SK-N-SH (cell line): ENCODE measurements at regions not wholly inside any gene's neighbourhood (a gene's known extent, or its start where the extent isn't known, plus 50 kb on each side); places are given as distances from the start of the nearest gene placed in this dataset.

ENCODE experiments used
- CTCF ChIA-PET: fragments of 300-600, 350-600 bp; formaldehyde crosslinking; extraction: SDS; loops from one replicate; lab custom pipeline; 2021; lab: Yijun Ruan, JAX
- POLR2A ChIA-PET: fragments of 350-600 bp; sonication (Branson Sonifier 250); formaldehyde crosslinking; extraction: SDS; loops from one replicate; lab custom pipeline; 2020; ENCODE audit warnings: antibody characterized with exemption, inconsistent platforms; lab: Yijun Ruan, JAX
- DNase-seq: peaks from one replicate; pipeline ENCODE4 v3.0.0; 2012
- H2AFZ ChIP-seq: fragments of 200-600 bp; sonication (generic); 2 replicates; pipeline ENCODE4 v1.8.1; 2016; ENCODE audit warnings: antibody characterized with exemption, mild to moderate bottlenecking, low read depth
- H3F3A ChIP-seq: fragments of 200-600 bp; sonication (generic); replicated peaks from 2 replicates; pipeline ENCODE3; 2016; ENCODE audit warnings: antibody characterized with exemption, mild to moderate bottlenecking; ENCODE audit not compliant: insufficient read depth
- H3K27ac ChIP-seq, 2 experiments: fragments of 200-500 bp in 1 of 2; fragments of 200-600 bp in 1 of 2; sonication (Bioruptor generic) in 1 of 2; sonication (generic), shearing (Covaris generic) in 1 of 2; 2 replicates each; pipeline versions ENCODE4 v1.5.1 to v1.6.1; 2014 to 2016; ENCODE audit warnings: low read depth in 2 of 2, inconsistent platforms in 1 of 2, low read length in 1 of 2, mild to moderate bottlenecking in 1 of 2, mixed read lengths in 1 of 2
- H3K27me3 ChIP-seq: fragments of 200-600 bp; sonication (generic), shearing (Covaris generic); 2 replicates; pipeline ENCODE4 v1.6.1; 2016; ENCODE audit warnings: mixed run types; ENCODE audit not compliant: insufficient read depth
- H3K36me3 ChIP-seq, 2 experiments: fragments of 200-500 bp in 1 of 2; fragments of 200-600 bp in 1 of 2; sonication (Bioruptor generic) in 1 of 2; sonication (generic) in 1 of 2; replicated peaks in 1 of 2; 2 replicates each; pipeline versions ENCODE3 to v1.5.1; 2014 to 2016; ENCODE audit warnings: low read length in 1 of 2, mild to moderate bottlenecking in 1 of 2; ENCODE audit not compliant: insufficient read depth in 2 of 2, control insufficient read depth in 1 of 2
- H3K4me1 ChIP-seq, 2 experiments: fragments of 200-500 bp in 1 of 2; fragments of 200-600 bp in 1 of 2; sonication (Bioruptor generic) in 1 of 2; sonication (generic), shearing (Covaris generic) in 1 of 2; 2 replicates each; pipeline versions ENCODE4 v1.5.1 to v1.6.1; 2014 to 2016; ENCODE audit warnings: low read depth in 1 of 2, low read length in 1 of 2, mixed run types in 1 of 2; ENCODE audit not compliant: insufficient read depth in 2 of 2, control insufficient read depth in 1 of 2
- H3K4me2 ChIP-seq: fragments of 200-600 bp; sonication (generic), shearing (Covaris generic); 2 replicates; pipeline ENCODE4 v1.6.1; 2017; ENCODE audit warnings: mixed run types
- H3K4me3 ChIP-seq, 2 experiments: fragments of 200-500 bp in 1 of 2; fragments of 200-600 bp in 1 of 2; sonication (Bioruptor generic) in 1 of 2; sonication (generic), shearing (Covaris generic) in 1 of 2; 2 replicates each; pipeline versions ENCODE4 v1.5.1 to v1.8.1; 2014 to 2016; ENCODE audit warnings: low read depth in 2 of 2, inconsistent platforms in 1 of 2, low read length in 1 of 2, mild to moderate bottlenecking in 1 of 2, mixed read lengths in 1 of 2, moderate library complexity in 1 of 2
- H3K79me2 ChIP-seq: fragments of 200-600 bp; sonication (generic); 2 replicates; pipeline ENCODE4 v1.8.1; 2017; ENCODE audit warnings: mild to moderate bottlenecking; ENCODE audit not compliant: insufficient read depth
- H3K9ac ChIP-seq: fragments of 200-600 bp; sonication (generic); 2 replicates; pipeline ENCODE4 v1.6.1; 2017; ENCODE audit warnings: mixed run types
- H3K9me2 ChIP-seq: fragments of 200-600 bp; sonication (generic); 2 replicates; pipeline ENCODE4 v1.6.1; 2017; ENCODE audit warnings: mixed run types
- H3K9me3 ChIP-seq: fragments of 200-600 bp; sonication (generic); 2 replicates; pipeline ENCODE4 v1.6.1; 2017; ENCODE audit warnings: mixed run types, mild to moderate bottlenecking, moderate library complexity
- H4K20me1 ChIP-seq: fragments of 200-600 bp; sonication (generic); 2 replicates; pipeline ENCODE4 v1.6.1; 2017; ENCODE audit warnings: mild to moderate bottlenecking, mixed run types; ENCODE audit not compliant: insufficient read depth
- CTCF ChIP-seq: fragments of 200-600 bp; sonication (generic); IDR thresholded peaks from 2 replicates; pipeline ENCODE4 v1.6.1; 2017; ENCODE audit warnings: antibody characterized with exemption, mild to moderate bottlenecking, moderate library complexity
- ELF1 ChIP-seq: IDR thresholded peaks from 2 replicates; pipeline ENCODE4 v1.4.0; 2012
- EP300 ChIP-seq, 2 experiments: IDR thresholded peaks; 2 replicates each; pipeline versions ENCODE4 v1.4.0 to v1.6.1; 2012; ENCODE audit warnings: borderline replicate concordance in 1 of 2, low read depth in 1 of 2, low read length in 1 of 2
- EZH2phosphoT487 ChIP-seq: fragments of 200-600 bp; sonication (generic); IDR thresholded peaks from 2 replicates; pipeline ENCODE4 v1.6.1; 2017; ENCODE audit warnings: low read depth, mixed run types, mild to moderate bottlenecking, antibody characterized with exemption, moderate library complexity, borderline replicate concordance
- FOSL2 ChIP-seq: IDR thresholded peaks from 2 replicates; pipeline ENCODE4 v1.4.0; 2012; ENCODE audit warnings: low read depth, mild to moderate bottlenecking, moderate library complexity, borderline replicate concordance
- FOXM1 ChIP-seq: IDR thresholded peaks from 2 replicates; pipeline ENCODE4 v1.4.0; 2012; ENCODE audit warnings: low read depth, mild to moderate bottlenecking
- GABPA ChIP-seq: IDR thresholded peaks from 2 replicates; pipeline ENCODE4 v1.4.0; 2012; ENCODE audit warnings: low read depth, mild to moderate bottlenecking
- GATA2 ChIP-seq: sonication (generic); formaldehyde crosslinking; IDR thresholded peaks from 2 replicates; pipeline ENCODE4 v1.5.0; 2020; ENCODE audit warnings: mild to moderate bottlenecking, missing genetic modification reagents
- IRF3 ChIP-seq: fragments of 150-350 bp; IDR thresholded peaks from 2 replicates; pipeline ENCODE4 v1.6.1; 2016; ENCODE audit warnings: mild to moderate bottlenecking, low read depth, low read length
- MAX ChIP-seq: IDR thresholded peaks from 2 replicates; pipeline ENCODE4 v1.4.0; 2012; ENCODE audit warnings: low read depth
- MEF2A ChIP-seq: IDR thresholded peaks from 2 replicates; pipeline ENCODE4 v1.4.0; 2012; ENCODE audit warnings: low read depth, borderline replicate concordance
- NFIC ChIP-seq: IDR thresholded peaks from 2 replicates; pipeline ENCODE4 v1.4.0; 2012; ENCODE audit warnings: borderline replicate concordance
- NRF1 ChIP-seq: IDR thresholded peaks from 2 replicates; pipeline ENCODE4 v1.6.1; 2012; ENCODE audit warnings: low read depth, mild to moderate bottlenecking, low read length
- REST ChIP-seq: IDR thresholded peaks from 2 replicates; pipeline ENCODE4 v1.6.1; 2012; ENCODE audit warnings: mild to moderate bottlenecking, low read depth, low read length, moderate library complexity
- RFX5 ChIP-seq: IDR thresholded peaks from 2 replicates; pipeline ENCODE4 v1.6.1; 2012; ENCODE audit warnings: mild to moderate bottlenecking, improper control_type of control experiment, low read length
- RXRA ChIP-seq: IDR thresholded peaks from 2 replicates; pipeline ENCODE4 v1.4.0; 2012; ENCODE audit warnings: low read depth, mild to moderate bottlenecking, borderline replicate concordance
- SMC3 ChIP-seq: IDR thresholded peaks from 2 replicates; pipeline ENCODE4 v1.6.1; 2012; ENCODE audit warnings: low read depth, low read length, improper control_type of control experiment
- TAF1 ChIP-seq: IDR thresholded peaks from 2 replicates; pipeline ENCODE4 v1.6.1; 2012; ENCODE audit warnings: low read depth, mild to moderate bottlenecking, low read length, moderate library complexity, borderline replicate concordance
- TCF12 ChIP-seq: IDR thresholded peaks from 2 replicates; pipeline ENCODE4 v1.4.0; 2012
- USF1 ChIP-seq: IDR thresholded peaks from 2 replicates; pipeline ENCODE4 v1.4.0; 2012; ENCODE audit warnings: low read depth, borderline replicate concordance
- USF2 ChIP-seq: fragments of 150-350 bp; IDR thresholded peaks from 2 replicates; pipeline ENCODE4 v1.6.1; 2017; ENCODE audit warnings: antibody characterized with exemption, low read length, low read depth, borderline replicate concordance
- WGBS: methylation state at CpG from one replicate; pipeline ENCODE4 v1.1.6; 2017; ENCODE audit warnings: low lambda C conversion rate; 5-methylcytosine and 5-hydroxymethylcytosine counted together

- Histone ChIP-seq H3F3A (no peaks in the 10 kb centered on the region), H3K27ac (no peak overlapping the region), H3K27me3 (no peaks in the 10 kb centered on the region), H3K9ac (no peak overlapping the region), H3K9me2 (no peaks in the 10 kb centered on the region), H3K9me3 (no peaks in the 10 kb centered on the region), H3K4me3 (no peak overlapping the region), H2AFZ (no peak overlapping the region), H3K79me2 (no peaks in the 10 kb centered on the region), H3K36me3 (no peaks in the 10 kb centered on the region), H3K4me2 (no peak overlapping the region), H4K20me1 (no peaks in the 10 kb centered on the region), H3K4me1 (no peaks in the 10 kb centered on the region)
- TF ChIP-seq FOSL2 = no peak
- TF ChIP-seq SMC3 = no peak
- no peak for TF ChIP-seq RFX5
- ChIA-PET POLR2A (no interaction called here), CTCF (no interaction called here)
- WGBS = 34% methylated on average over 3 of the region's 3 CpGs
- no peak for DNase-seq
Measured at GRCh38 chr3:18968120-18968519, 180.2 kb upstream of the KCNH8 start.

GRCh38 chr3:18965781-18966180 lies 182.5 kb upstream of the KCNH8 start:
- no peaks in the 10 kb centered on the region for H3F3A ChIP-seq
- no peak overlapping the region for H3K4me2 ChIP-seq
- no peak overlapping the region for H3K9ac ChIP-seq
- no peaks in the 10 kb centered on the region for H3K9me2 ChIP-seq
- DNase-seq = no peak
- no peak for TF ChIP-seq TAF1
- TF ChIP-seq EZH2phosphoT487 = no peak
- TF ChIP-seq MEF2A = no peak
- TF ChIP-seq CTCF = no peak
- no peak for TF ChIP-seq REST
- TF ChIP-seq RXRA = no peak
- no peak for TF ChIP-seq SMC3
- no peak for TF ChIP-seq GATA2
- no peak for TF ChIP-seq MAX
- TF ChIP-seq USF2 = no peak
- TF ChIP-seq ELF1 = no peak
- TF ChIP-seq NRF1 = no peak
- no peak for TF ChIP-seq GABPA
- no peak for TF ChIP-seq TCF12
- TF ChIP-seq FOSL2 = no peak
- TF ChIP-seq USF1 = no peak
- no peak for TF ChIP-seq EP300 (IDR thresholded peaks at IDR 0.05; ENCODE audit: borderline replicate concordance in 1 of 2, low read depth in 1 of 2, low read length in 1 of 2)
- TF ChIP-seq IRF3 = no peak
- no peak for TF ChIP-seq FOXM1
- no peak for TF ChIP-seq NFIC
- TF ChIP-seq, all 33 proteins: peak for 0
- POLR2A ChIA-PET = no interaction called here
- Histone ChIP-seq H3K4me1 (no peaks in the 10 kb centered on the region), H3K36me3 (no peaks in the 10 kb centered on the region), H3K27ac (no peak overlapping the region), H3K9me3 (no peaks in the 10 kb centered on the region), H3K27me3 (no peaks in the 10 kb centered on the region), H2AFZ (no peak overlapping the region), H3K79me2 (no peaks in the 10 kb centered on the region), H4K20me1 (no peaks in the 10 kb centered on the region), H3K4me3 (no peak overlapping the region)
- WGBS = 31% methylated on average over 2 of the region's 2 CpGs
- CTCF ChIA-PET = no interaction called here
